ENCODE measurements at regions not wholly inside any gene's neighbourhood (a gene's known extent, or its start where the extent isn't known, plus 50 kb on each side); places are given as distances from the start of the nearest gene placed in this dataset.
A peak's percentile ranks its signal among the peaks of the same experiment; 100 is the strongest.

GRCh38 chr2:129059476-129059875, 740.8 kb upstream of the HS6ST1 start:
- no peak for DNase-seq

GRCh38 chr2:129061069-129061768, 742.6 kb upstream of the HS6ST1 start:
- no peak for DNase-seq

- no peak for DNase-seq
These were observed 743.1 kb upstream of the HS6ST1 start for GRCh38 chr2:129061769-129062121.

GRCh38 chr2:129062146-129062912, 743.7 kb upstream of the HS6ST1 start:
- no peak for DNase-seq

GRCh38 chr2:129067070-129067469, 748.4 kb upstream of the HS6ST1 start:
- DNase-seq = no peak

GRCh38 chr2:129067953-129068352, 749.3 kb upstream of the HS6ST1 start:
- DNase-seq = no peak

GRCh38 chr2:129068543-129068942, 749.9 kb upstream of the HS6ST1 start:
- no peak for DNase-seq

- no peak for DNase-seq
These were observed 751.4 kb upstream of the HS6ST1 start for GRCh38 chr2:129069875-129070594.

GRCh38 chr2:129070663-129071062, 752.0 kb upstream of the HS6ST1 start:
- peak; percentile 27 for DNase-seq

- DNase-seq = no peak
These were observed 752.9 kb upstream of the HS6ST1 start for GRCh38 chr2:129071531-129071930.

- DNase-seq = no peak
These were observed 755.7 kb upstream of the HS6ST1 start for GRCh38 chr2:129074298-129074920.

GRCh38 chr2:129078548-129078947, 759.9 kb upstream of the HS6ST1 start:
- DNase-seq = no peak

- no peak for DNase-seq
These were observed 762.2 kb upstream of the HS6ST1 start for GRCh38 chr2:129080715-129081476.

GRCh38 chr2:129085386-129085785, 766.7 kb upstream of the HS6ST1 start:
- no peak for DNase-seq

GRCh38 chr2:129087133-129087813, 768.6 kb upstream of the HS6ST1 start:
- no peak for DNase-seq

- no peak for DNase-seq
These were observed 773.0 kb upstream of the HS6ST1 start for GRCh38 chr2:129091620-129092019.

GRCh38 chr2:129092956-129093355, 774.3 kb upstream of the HS6ST1 start:
- peak; percentile 93 for DNase-seq

- no peak for DNase-seq
These were observed 782.5 kb upstream of the HS6ST1 start for GRCh38 chr2:129101186-129101585.

GRCh38 chr2:129103936-129104878, 785.5 kb upstream of the HS6ST1 start:
- DNase-seq = peak; percentile 86

GRCh38 chr2:129112181-129112580, 793.5 kb upstream of the HS6ST1 start:
- DNase-seq = no peak

- DNase-seq = no peak
These were observed 795.1 kb upstream of the HS6ST1 start for GRCh38 chr2:129113776-129114175.

Measured in NCI-H345 (cell line).